HG03064 (cell line): ENCODE measurements at regions not wholly inside any gene's neighbourhood (a gene's known extent, or its start where the extent isn't known, plus 50 kb on each side); places are given as distances from the start of the nearest gene placed in this dataset.

Experiments used
- ATAC-seq: cut with Tn5 transposase; IDR thresholded peaks from one replicate; pipeline ENCODE4 v1.9.1; 2021; ENCODE audit warnings: low read depth; ENCODE audit not compliant: unreplicated experiment

- ATAC-seq = no peak
Measured at GRCh38 chr1:94621802-94622201, 80.2 kb upstream of the F3 start.

DNA sequence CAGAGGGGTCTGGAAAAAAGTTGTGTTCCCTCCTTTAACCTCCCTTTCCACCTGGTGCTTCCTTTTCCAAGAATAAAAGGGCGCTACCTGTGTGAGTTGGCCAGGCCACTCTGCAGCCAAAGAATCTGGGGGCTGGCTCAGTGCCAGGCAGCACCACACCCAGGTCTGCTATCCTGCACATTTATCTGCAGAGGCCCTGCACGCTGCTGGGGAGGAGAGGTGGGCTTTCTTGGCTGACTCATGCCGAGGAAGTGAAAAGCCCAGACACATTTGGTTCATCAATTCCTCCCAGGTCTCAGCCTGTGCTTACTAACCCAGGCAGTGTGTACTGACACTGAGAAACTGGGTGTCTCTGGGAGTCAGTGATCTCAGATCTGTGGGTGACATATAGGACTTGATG, 79.8 kb upstream of the F3 start:
- no peak for ATAC-seq

- no peak for ATAC-seq
Measured at GRCh38 chr1:94620345-94621031, 78.9 kb upstream of the F3 start.

- ATAC-seq = no peak
Measured at GRCh38 chr1:94619731-94620130, 78.2 kb upstream of the F3 start.

GRCh38 chr1:94617957-94618739, 76.6 kb upstream of the F3 start:
- ATAC-seq = no peak

- ATAC-seq = no peak
Measured at GRCh38 chr1:94617134-94617805, 75.7 kb upstream of the F3 start.

DNA sequence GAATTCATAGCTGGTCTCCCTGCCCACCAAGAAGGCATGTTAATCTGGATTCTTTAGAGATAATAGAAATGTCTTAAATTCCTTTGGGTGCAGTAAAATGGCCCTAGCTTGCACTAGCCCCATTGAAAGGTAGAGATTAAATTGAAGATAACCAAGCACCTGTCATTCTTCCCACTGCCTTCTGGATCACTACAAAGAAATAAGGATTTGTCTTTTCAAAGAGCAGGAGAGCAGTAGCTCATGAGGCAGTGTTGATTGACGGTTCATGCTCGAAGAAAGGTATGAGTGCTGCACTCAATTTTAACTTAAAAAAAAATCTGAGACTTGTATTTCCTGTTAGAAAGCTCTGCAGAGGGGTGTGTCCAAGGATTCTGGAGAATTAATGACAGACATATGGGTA, 74.9 kb upstream of the F3 start:
- ATAC-seq = no peak

DNA sequence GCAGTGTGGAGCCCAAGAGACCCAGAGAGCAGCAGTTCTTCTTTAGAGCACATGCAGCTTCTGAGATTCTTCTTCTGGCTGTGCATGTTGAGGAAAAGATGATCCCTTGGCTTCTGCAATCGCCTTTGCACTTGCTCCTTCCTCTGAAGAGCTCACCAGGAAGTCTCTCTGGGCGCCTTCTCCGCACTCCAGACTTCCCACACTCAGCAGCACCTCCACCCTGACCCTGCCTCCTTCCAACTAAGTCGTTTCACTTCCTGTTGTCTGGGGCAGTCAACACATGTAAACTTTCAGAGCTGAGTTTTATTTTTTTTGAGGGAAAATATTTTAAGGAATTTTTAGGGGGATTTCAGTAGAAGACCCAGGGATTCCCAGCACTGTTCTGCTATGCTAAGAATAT, 73.4 kb upstream of the F3 start:
- no peak for ATAC-seq

DNA sequence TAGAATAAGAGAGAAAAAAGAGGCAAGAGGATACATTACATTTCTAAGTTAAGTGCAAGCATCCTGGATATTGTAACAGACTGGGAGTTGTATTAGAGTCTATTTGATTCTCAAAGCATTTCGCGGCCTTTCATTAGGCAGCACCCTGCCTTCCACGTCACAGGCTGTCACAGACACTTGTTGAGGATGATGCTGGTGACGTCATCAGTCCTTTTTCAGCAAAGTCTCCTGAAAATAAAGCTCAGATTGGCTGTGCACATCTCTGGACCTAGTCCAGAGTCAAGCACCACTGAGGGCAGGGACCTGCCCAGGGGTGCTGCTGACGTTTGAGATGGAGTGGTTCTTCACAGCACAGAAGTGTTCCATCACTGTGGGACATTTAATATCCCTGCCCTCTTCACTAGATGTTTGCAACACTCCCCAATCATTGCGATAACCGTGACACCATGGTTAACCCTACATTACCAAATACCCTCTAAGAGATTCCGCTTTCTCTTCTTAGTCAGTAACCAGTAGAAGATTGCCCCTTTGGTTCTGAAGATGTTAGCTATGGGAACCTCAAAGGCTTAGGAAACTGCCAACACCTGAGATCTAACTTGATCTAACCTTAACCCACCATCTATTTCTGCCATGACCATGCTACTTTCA, 72.7 kb upstream of the F3 start:
- ATAC-seq = no peak

GRCh38 chr1:94612525-94613204, 71.1 kb upstream of the F3 start:
- no peak for ATAC-seq

- ATAC-seq = no peak
Measured at GRCh38 chr1:94611681-94612475, 70.3 kb upstream of the F3 start.

DNA sequence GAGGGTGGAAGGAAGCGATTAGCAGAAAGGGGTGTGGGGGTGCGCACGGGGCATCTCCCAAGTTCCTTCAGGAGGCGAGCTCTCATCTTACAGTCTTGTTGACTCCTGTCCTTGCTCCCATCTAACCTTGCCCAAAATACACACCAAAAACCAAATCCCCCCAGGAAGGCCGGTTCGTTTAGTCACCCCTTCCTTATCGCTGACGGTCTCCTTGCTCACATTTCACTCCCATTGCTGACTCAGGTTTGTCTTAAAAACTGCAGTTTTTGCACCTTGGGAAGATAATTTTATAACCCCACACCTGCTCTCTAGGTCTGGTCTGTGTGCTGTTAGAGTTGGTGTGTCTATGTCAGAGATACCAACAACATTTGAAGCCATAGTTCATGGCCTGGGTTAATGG, 68.1 kb upstream of the F3 start:
- ATAC-seq = no peak

- ATAC-seq = no peak
Measured at GRCh38 chr1:94608852-94609530, 67.4 kb upstream of the F3 start.

DNA sequence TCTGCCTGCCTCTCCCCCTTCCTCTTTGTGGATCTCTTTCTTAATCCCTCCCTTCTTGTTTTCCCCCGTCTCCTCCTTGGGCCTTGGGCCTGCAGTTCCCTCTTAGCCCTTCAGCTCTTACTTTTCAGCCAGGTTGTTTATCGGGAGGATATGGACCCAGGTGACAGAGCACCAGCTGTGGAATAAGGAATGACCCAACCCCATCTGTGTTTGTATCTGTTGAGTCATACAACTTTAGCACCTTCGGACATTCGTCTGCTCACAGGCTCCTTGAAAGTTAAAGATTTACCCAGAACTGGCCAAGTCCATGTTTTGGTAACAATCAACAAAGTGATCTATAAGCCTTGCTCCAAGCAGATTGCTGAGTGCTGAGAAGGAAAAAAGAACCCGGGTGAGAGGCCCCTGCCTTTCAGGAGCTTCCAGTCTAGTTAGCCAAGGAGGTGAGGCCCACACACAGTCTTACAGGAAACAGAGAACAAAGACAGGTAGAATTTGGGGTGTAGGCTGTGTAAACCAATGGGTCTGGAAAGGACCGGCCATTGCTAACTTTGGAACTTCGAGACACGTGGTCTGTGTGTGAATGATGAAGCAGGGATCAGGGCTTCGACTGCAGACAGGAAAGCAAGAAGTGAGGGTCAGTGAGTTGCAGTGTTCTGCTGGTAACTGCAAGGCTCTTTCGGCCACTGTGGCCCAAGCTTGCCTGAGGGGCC, 66.7 kb upstream of the F3 start:
- ATAC-seq = no peak

- no peak for ATAC-seq
Measured at GRCh38 chr1:94607398-94607797, 65.8 kb upstream of the F3 start.

DNA sequence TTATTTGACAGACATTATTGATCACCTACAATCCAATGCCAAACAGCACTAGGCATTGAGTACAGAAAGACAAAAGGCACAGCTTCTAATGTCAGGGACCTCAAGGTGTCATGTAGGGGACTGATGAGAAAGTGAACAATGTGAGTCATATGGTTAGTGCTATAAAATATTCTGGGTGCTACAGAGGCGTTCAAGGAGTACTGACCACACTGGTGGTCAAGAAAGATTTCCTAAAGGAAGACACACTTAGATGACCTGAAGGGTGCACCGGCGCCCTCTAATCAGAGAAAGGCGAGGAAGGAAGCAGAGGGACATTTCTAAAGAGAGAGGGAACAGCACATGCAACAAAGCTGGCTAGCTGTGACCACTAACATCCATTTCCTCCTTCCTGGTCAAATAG, 64.9 kb upstream of the F3 start:
- ATAC-seq = no peak

- ATAC-seq = no peak
Measured at GRCh38 chr1:94603663-94604062, 62.1 kb upstream of the F3 start.

DNA sequence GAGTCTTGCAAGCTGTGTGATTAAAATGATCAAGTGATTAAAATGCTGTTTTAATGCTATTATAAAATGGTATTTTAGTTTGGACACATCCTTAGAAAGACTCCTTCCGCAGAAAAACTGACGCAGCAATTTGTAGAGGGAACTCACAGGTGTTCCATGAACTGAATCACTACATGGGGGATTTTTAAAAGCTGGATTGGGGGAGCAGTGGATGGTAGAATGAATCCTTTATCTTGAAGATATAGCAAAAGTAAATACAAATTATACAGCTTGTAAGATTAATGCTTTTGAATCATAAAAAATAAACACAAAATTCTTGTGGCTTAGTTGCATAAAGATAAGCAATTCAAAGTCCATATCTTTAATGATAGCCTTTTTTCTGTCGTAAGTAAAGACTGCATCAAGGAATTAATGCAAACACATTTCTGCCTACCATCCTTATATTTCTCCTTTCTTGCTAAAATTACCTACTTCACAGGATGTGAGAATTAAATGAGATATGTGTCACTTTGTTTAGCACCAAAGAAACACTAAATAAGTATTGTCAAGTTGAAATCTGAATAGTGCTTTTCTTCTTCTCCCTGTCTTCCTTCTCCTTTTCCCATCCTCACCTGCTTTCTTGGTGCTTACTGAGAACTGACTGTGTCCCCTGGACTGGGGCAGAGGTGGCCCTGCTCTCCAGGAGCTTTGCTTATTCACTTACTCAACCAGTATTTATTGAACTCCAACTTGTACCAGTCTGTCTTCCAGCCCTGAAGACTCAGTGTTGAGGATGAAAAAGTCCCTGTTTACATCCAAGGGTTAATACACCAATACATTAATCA, 61.5 kb upstream of the F3 start:
- ATAC-seq = no peak
